SK-MEL-5 (cell line): ENCODE measurements at regions not wholly inside any gene's neighbourhood (a gene's known extent, or its start where the extent isn't known, plus 50 kb on each side); places are given as distances from the start of the nearest gene placed in this dataset.

Experiments used
- DNase-seq: peaks from one replicate; pipeline ENCODE4 v3.0.0-alpha.2; 2016; ENCODE audit warnings: low read depth, low spot score
- in situ Hi-C: cut with HindIII; loops from 2 replicates; pipeline ENCODE4 v1.10.0; 2016; ENCODE audit warnings: low sequenced_read_pairs, high pct_unique_total_duplicates, low pct_unique_long_range_greater_than_20kb

DNA sequence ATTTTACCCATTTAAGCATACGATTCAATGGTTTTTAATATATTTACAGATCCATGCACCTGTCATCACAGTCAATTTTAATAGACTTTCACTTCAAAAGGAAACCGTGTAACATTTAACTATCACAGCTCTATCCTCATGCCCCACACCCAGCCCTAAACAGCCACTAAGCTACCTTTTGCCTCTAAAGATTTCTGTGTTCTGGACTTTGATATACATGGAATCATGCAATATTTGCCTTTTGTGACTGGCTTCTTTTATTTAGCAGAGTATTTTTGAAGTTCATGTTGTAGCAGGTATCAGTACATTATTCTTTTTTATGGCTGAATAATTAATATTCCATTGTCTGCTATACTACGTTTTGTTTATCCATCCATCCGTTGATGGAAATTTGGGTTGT is 50.3 kb upstream of the STX16 start:
- in situ Hi-C loops, result no loop called here
- no peak for DNase-seq

DNA sequence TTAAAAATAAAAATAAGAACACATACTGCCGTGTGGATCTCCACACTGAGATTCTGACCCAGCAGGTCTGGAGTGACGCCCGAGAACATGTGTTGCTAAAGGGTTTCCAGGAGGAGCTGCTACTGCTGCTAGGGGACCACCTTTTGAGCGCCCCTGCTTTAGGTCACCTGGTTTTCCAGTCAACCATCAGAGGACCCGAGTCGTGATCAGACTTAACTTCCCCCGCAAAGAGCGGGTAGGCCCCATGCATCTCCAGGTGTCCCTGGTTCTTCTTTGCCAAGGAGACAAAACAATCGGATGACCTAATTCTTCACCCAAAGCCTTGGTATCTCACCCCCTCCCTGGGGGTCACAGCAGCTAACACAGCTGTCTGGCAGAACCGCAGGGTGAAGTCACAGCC is 51.1 kb upstream of the STX16 start:
- DNase-seq, result no peak
- in situ Hi-C loops, result no loop called here

DNA sequence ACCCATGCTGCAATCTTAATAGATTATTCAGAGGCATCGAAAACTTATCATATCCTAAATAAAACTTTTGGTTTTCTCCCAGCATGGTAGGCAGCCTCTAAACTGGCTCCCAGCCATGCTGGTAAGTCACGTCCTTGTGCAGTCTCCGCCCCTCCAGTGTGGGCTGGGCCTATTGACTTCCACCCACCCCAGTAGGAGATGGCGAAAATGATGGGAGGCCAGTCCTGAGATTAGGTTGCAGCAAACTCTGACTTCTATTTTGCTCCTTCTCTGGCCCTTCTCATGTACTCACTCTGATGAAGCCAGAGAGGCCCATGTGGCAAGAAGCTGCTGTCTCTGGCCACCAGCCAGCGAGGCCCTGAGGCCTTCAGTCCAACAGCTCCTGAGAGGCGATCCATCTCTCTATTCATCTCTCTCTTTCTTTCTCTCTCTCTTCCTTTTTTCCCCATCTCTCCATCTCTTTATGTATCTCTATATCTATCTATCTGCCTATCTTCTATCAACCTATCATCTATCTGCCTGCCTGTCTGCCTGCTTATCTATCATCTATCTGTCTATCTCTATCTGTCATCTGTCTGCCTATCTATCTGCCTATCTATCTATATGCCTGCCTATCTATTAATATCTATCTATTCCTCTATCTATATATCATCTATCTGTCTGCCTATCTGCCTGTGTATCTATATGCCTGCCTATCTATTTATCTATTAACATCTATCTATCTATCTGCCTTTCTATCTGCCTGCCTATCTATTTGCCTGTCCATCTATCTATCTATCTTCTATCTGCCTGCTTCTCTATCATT is 52.7 kb upstream of the STX16 start:
- in situ Hi-C loops, result no loop called here
- DNase-seq, result no peak

DNA sequence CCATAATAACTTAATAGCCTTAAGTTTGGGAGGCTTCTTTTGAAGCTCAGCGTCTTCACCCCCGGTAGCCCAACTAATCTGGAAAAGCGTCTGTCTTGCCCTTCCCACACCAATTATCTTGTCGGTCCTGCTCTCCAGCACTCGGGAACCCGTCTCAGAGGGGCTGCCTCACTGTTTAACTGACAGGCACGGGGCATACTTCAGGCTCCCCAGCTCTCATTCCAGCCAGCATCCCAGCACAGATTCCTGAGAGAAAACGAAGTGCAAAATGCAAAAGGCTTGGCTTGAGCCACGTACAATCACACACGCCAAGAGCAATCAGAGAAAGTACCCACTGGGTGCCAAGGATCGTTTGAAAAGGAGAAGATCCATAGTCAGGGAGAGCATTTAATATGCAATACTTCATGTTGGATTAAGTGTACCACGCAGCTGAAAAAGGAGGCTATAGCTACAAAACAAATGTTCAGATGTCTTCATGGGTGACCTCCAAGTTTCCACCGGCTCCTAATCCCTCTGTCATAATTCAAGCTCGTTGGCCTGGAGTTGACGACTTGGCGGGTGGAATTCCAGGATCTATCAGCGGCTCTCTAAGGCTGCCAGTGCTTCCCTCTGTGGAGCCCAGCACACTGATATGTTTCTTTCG is 53.7 kb upstream of the STX16 start:
- in situ Hi-C loops, result no loop called here
- DNase-seq, result no peak

DNA sequence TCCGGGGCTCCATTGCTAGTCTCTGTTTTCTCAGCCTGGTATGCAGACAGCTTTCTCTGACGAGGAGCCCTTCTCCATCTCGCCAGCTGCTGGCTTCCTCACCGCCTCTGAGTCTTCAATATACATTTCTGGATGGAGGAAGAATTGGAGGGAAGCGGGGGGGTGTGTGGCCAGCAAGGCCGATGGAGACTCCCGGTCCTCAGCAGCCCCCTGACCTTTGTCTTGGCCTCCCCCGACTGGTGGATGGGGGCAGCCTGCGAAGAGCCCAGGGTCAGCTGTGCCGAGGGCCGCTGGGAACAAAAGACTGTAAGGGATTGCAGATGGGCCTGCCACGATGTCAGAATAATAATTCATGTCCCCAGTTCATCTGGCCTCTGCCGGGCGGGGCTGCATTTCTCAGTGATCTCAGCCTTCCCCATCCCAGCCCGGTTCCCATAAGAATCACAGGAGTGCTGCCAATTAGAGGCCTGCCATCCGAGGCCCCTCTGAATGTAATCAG is 54.3 kb upstream of the STX16 start:
- in situ Hi-C loops, result no loop called here
- DNase-seq, result no peak

DNA sequence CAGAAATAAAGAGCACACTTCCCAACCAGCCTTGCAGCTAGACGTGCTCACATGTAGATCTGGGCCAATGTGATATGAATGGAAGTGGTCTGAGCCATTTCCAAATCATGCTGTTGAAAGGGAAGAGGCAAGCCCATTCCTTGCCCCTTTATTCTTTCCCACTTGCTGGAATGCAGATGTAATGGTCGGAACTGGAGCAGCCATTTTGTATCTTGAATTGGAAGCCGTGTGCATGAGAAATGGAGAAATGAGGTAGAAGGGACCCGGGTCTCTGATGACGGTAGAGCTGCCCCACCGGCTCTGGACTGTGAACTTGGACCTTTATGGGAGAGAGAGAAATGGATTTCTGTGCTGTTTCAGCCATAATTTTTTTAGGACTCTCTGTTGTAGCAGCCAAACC is 54.8 kb upstream of the STX16 start:
- in situ Hi-C loops, result no loop called here

DNA sequence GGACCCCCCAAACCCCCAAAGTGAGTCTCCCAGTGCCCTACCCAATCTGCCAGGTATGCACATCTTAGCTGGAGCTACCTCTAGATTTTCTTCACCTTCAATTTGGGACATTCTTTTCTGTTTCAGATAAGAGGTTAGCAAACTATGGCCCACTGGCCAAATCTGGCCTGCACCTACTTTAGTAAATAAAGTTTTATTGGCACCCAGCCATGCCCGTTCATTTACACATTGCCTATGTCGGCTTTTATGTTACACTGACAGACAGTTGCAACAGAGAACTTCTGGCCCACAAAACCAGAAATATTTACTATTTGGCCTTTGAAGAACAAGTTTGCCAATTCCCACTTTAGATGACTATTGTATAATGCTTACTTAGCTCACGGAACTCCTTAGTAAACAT is 55.9 kb upstream of the STX16 start:
- in situ Hi-C loops, result no loop called here
- no peak for DNase-seq

More for the DNA sequence above, 54.8 kb upstream of the STX16 start:
- DNase-seq, result no peak

DNA sequence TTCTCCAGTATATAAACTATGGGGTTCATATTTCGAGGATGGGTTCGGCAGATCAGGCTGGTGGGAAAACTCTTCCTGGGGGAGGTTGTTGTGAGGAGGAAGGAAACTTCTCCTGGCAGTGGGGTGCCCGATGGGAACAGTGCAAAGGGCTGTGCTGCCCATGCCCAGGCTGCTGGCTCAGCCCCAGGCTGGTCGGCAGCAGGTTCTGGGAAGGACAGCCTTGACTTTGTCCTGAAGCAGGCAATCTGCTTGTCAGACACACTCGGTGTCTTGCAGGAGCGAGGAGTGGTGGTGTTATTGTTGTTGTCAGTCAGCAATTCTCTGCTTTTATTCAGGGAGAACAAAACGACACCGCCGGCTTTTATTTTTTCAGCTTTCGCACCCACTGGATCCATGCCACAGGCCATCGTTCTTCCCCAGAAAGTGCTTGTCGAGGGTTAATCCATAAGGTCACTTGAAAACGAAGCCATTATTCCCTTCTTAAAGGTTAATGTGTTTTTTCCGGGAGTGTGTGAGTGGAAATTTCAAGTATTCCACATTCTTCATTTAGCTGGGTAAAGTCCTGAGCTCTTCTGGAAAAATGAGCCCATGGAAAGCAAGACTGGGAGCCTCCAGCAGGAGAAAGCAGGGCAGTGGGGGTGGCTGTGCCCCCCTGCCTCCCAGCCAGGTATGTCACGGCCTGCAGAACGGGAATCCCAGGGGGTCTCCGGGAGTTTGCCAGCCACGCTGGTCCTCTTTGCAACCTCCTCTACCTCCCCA is 57.0 kb upstream of the STX16 start:
- in situ Hi-C loops, result no loop called here

DNA sequence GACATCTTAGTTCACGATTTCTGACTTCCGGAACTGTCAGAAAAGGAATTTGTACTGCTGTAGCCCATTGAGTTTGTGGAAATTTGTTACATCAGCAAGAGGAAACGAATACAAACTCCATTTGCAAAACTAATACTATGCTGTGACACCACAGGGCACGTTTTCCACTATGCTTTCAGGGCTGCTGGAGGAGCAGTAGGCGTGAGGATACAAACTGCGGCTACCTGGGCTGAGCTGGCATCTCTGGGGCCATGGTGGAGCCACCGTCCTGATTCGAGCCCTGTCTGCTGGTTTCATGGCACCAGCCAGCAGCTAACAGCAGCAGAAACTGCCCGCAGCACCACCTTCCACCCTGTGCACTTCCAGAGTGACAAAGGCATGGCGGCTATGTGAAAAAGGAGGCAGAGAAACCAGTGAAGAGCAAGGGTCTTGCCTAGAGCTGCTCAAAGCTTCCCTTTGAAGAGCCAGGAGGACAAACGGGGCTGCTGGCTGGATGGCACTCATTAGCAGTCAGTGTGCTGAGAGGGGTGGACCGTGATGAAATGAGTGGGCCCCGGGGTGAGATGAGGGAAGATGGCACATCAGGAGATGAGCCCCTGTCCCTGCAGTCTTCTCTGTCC is 58.9 kb upstream of the STX16 start:
- in situ Hi-C loops, result no loop called here
- DNase-seq, result no peak

More for the DNA sequence above, 57.0 kb upstream of the STX16 start:
- no peak for DNase-seq

DNA sequence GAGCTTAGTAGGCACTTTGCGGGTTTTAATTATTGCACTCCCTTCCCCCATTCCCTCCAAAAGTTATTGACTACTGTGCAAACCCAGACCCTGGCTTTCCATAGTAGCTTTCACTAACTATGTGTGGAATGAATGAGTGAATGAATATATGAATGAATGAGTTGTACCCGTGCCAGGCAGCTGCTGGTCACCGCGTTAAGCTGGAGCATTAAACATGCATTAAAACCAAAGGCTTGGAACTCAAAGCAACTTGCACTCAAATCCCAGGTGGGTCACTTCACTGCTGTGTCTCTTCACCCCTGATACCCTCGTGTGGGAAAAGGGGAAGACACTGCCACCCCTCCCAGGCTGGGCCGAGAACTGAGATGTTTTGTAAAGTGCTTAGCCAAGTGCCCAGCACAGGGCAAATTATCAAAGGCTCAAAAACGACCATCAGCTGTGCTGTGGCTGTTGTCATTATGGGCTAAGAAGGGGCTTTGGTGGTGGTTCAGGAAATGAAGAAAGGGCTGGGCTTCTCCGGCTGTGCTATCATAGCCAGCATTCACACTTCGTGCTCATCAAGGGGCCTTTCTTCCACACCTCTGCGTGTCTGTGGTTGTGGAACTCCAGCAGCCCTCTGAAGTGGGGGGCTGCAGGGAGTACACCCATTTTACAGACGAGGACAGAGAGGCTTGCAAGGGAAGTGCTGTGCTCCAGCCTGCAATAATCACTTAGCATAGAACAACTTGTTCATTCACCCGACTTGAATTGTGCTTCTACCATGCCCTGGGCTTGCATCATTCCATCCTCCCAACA is 60.2 kb upstream of the STX16 start:
- in situ Hi-C loops, result no loop called here
- no peak for DNase-seq

DNA sequence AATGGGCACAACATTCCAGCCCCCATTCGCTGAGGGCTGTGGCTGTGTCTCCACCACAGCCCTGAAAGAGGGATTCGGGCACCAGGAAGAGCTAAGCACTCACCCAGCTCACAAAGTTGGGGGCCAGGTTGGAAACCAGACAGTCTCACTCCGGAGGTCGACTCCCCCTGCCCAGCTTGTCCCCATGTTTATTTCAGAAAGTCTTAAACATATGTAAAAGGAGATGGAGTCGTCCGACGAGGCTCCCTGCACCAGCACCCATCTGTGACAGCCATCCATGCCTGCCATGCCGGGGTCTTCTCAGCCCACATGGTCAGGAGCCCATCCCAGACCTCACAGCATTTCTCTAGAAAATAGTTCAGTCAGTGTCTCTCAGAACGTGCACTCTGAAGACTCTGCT is 63.6 kb upstream of the STX16 start:
- DNase-seq, result no peak
- in situ Hi-C loops, result no loop called here

DNA sequence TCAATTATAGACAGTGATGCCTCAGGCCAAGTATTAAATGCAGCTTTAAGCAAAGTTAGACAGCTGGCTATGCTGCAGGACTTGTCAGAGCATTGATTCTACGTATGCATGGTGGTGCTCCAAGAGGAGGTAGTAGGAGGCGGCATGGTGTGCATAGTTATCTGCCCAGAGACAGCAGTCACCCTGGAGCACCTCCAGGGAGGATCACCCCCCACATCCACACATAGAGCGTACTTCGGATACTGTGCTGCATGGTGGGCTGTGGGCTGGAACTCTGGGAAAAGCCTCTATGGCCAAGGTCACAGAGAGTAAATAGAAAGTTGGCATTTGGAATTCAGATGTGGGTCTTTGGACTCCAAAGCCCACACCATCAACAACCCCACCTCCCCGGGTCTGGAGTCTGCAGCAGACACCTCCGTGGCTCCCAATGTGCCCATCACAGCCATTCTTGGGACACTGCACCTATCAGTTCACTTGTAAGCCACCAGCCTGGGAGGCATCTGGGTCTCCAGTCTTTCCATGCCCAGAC is 64.5 kb upstream of the STX16 start:
- in situ Hi-C loops, result no loop called here
- no peak for DNase-seq

DNA sequence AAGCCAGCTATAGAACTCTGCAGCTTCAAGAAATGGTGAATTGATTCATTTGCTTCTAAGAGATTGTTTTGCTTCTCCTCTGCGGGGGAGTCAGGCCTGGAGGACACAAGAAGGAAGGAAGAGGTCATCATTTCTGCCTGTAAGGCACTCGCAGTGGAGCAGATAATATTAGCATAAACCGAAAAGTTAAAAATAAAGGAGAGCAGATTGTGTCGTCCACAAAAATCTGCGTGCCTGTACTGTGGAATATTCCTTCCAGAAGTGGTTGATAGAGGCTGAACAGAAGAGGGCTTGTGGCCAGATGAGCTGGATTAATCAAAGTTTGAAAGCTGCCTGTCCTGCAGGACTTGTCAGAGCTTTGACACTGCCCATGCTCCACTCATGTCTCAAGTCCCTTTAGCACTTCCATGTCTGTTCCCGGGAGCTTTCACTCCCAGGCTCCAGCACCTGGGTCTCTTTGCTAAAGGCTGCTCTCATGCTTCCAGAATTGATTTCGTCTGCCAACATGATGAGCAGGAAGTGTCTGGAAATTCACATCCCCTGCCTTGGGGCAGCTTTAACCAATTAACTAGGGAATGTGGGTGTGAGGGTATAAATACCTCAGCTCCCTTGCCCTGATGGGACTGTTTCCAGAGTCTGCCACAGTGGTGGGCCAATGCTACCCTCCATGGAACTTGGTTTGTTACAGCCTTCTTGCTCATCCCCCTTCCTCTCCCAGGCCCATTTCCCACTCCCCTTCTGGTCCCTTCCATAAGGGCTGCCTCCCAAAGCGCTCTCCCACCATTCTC is 65.1 kb upstream of the STX16 start:
- in situ Hi-C loops, result no loop called here
- DNase-seq, result no peak

DNA sequence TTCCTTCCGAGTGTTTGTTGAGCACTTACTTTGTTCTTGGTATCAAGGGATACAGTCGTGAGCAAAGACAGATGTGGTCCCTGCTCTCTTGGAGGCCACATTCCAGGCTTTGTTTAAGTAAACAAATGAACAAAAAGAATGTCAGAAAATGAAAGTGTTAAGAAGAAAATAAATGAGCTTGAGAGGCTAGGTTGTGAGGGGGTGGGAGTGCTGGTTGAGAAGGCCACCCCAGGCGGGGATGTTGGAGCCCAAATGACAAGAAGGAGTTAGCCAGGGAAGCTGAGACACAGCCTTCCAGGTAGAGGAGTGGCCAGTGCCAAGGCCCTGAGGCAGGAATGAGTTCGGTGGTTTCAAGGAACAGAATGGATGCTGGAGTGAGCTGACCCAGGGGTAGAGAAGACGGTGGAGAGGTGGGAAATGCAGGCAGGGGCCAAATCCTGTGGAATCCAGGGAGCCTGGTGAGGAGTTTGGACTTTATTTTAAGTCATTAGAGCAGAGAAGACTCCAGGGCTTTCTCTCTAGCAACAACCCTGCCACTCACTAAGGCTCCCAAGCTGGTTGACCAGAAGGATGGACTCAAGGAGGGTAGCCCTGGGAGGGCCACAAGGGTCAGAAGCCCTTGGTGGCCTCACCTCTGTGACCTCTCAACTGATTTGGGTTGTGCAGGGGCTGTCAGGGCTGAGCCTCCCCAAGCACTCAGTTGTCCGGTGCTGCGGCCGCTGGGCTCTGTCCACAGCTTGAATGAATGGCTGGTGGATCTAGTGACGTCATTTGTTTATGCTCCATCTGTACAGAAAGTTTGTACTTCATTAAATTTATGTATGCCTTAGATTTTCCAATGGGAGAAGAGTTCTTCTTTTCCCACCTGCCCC is 66.0 kb upstream of the STX16 start:
- no peak for DNase-seq
- in situ Hi-C loops, result no loop called here

DNA sequence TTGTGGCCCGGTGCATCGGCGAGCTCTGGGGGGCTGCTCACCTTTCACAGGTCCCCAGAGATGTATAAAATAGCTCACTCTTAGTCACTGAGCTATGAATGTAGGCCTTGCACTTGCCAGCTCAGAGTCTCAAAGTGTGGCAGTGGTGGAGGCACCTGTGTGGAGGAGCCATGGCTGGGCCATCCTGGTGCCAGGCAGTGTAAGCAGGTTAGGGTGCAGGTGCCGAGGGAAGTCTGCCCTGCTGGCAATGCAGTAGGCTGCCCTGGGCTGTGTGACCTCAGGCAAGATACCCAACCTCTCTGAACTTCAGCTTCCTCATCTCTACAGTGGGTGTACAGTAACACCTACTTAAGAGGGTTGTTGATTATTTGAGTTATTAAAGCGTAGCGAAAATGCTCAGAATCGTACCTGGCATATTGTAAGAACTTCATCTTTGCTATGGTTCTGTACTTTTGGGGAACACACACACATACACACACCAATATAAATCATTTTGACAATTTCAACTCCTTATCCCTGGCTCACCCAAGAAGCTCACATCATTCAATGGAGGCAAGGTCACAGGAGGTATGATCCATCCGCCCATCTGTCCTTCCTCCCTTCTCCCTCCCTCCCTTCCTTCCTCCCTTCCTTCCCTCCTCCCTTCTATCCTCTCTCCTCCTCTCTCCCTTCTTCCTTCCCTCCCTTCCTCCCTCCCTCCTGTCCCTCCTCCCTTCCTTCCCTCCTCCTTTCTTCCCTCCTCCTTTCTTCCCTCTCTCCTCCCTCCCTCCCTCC is 66.8 kb upstream of the STX16 start:
- no peak for DNase-seq
- in situ Hi-C loops, result no loop called here
